ENCODE measurements at regions not wholly inside any gene's neighbourhood (a gene's known extent, or its start where the extent isn't known, plus 50 kb on each side); places are given as distances from the start of the nearest gene placed in this dataset.

GRCh38 chr7:84336766-84337165, 142.2 kb upstream of the SEMA3A start:
- no peak for TF ChIP-seq CTCF (IDR thresholded peaks at IDR 0.05)
- TF ChIP-seq POLR2A (IDR thresholded peaks at IDR 0.05) = no peak
